ENCODE measurements at regions not wholly inside any gene's neighbourhood (a gene's known extent, or its start where the extent isn't known, plus 50 kb on each side); places are given as distances from the start of the nearest gene placed in this dataset.

- TF ChIP-seq, protein P1, sequence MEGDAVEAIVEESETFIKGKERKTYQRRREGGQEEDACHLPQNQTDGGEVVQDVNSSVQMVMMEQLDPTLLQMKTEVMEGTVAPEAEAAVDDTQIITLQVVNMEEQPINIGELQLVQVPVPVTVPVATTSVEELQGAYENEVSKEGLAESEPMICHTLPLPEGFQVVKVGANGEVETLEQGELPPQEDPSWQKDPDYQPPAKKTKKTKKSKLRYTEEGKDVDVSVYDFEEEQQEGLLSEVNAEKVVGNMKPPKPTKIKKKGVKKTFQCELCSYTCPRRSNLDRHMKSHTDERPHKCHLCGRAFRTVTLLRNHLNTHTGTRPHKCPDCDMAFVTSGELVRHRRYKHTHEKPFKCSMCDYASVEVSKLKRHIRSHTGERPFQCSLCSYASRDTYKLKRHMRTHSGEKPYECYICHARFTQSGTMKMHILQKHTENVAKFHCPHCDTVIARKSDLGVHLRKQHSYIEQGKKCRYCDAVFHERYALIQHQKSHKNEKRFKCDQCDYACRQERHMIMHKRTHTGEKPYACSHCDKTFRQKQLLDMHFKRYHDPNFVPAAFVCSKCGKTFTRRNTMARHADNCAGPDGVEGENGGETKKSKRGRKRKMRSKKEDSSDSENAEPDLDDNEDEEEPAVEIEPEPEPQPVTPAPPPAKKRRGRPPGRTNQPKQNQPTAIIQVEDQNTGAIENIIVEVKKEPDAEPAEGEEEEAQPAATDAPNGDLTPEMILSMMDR (IDR thresholded peaks at IDR 0.05) = no peak
- no peaks in the 10 kb centered on the region for H3K27me3 ChIP-seq (ENCODE audit: control insufficient read depth, insufficient read depth, low read length)
- H3K36me3 ChIP-seq (ENCODE audit: control insufficient read depth, insufficient read depth, low read length) = no peaks in the 10 kb centered on the region
- H3K9ac ChIP-seq = no peak overlapping the region
- no peak overlapping the region for H2AFZ ChIP-seq
- no peak overlapping the region for H3K27ac ChIP-seq
- no peaks in the 10 kb centered on the region for H3K9me3 ChIP-seq (ENCODE audit: control insufficient read depth, low read length)
- no peaks in the 10 kb centered on the region for H3K4me1 ChIP-seq
- no peaks in the 10 kb centered on the region for H3K79me2 ChIP-seq
- H3K4me3 ChIP-seq (ENCODE audit: low read depth, low read length) = no peak overlapping the region
- no peak overlapping the region for H3K4me2 ChIP-seq (ENCODE audit: low read length)
Measured at GRCh38 chr16:51306116-51306515, 155.0 kb upstream of the SALL1 start.

DNA sequence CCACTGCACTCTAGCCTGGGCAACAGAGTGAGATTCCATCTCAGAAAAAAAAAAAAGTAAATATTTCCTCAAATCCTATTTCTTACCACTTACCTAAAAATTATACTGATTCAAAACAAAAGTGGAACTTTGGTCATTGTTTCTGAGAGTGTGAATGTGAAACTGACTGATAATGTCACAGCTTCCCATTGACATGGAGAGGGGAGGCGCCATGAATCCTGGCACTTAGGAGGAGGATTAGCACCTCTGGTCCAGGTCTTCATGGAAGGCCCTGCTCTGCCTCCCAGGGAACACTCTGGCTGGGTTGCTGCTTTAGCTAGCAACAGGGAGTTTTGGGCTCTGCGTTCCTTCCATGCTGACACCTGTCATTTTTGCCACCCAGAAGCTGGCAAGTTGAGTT, 154.3 kb upstream of the SALL1 start:
- Histone ChIP-seq H3K36me3 (ENCODE audit: control insufficient read depth, insufficient read depth, low read length) (no peaks in the 10 kb centered on the region), H3K27me3 (ENCODE audit: control insufficient read depth, insufficient read depth, low read length) (no peaks in the 10 kb centered on the region), H3K79me2 (no peaks in the 10 kb centered on the region), H3K4me2 (ENCODE audit: low read length) (no peak overlapping the region), H3K4me3 (ENCODE audit: low read depth, low read length) (no peak overlapping the region), H3K4me1 (no peaks in the 10 kb centered on the region), H3K9me3 (ENCODE audit: control insufficient read depth, low read length) (no peaks in the 10 kb centered on the region), H2AFZ (no peak overlapping the region), H3K27ac (no peak overlapping the region), H3K9ac (no peak overlapping the region)
- TF ChIP-seq, protein P1 (IDR thresholded peaks at IDR 0.05) = no peak

- no peak overlapping the region for H3K27ac ChIP-seq
- no peaks in the 10 kb centered on the region for H3K79me2 ChIP-seq
- H3K27me3 ChIP-seq (ENCODE audit: control insufficient read depth, insufficient read depth, low read length) = no peaks in the 10 kb centered on the region
- H2AFZ ChIP-seq = no peak overlapping the region
- TF ChIP-seq, protein P1 (IDR thresholded peaks at IDR 0.05) = no peak
- no peaks in the 10 kb centered on the region for H3K36me3 ChIP-seq (ENCODE audit: control insufficient read depth, insufficient read depth, low read length)
- no peak overlapping the region for H3K4me2 ChIP-seq (ENCODE audit: low read length)
- H3K9ac ChIP-seq = no peak overlapping the region
- no peak overlapping the region for H3K4me3 ChIP-seq (ENCODE audit: low read depth, low read length)
- no peaks in the 10 kb centered on the region for H3K9me3 ChIP-seq (ENCODE audit: control insufficient read depth, low read length)
- H3K4me1 ChIP-seq = no peaks in the 10 kb centered on the region
Measured at GRCh38 chr16:51302042-51302441, 151.0 kb upstream of the SALL1 start.

DNA sequence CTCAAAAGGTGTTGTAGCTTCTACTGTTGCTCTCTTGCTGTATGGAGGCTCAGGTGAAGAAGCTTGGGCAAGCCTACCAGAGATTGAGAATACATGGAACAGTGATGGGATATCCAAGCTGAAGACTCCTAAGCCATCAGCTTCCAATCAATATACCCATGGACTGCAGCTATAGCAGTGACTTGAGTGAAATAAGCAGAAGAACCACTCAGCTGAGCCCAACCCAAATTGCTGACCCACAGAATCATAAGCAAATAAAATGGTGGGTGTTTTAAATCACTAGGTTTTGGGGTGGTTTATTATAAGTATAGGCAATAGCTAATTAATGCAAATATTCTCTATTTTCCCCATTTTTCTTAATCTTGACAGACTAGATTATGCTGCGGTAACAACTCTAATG, 147.7 kb upstream of the SALL1 start:
- Histone ChIP-seq H3K4me2 (ENCODE audit: low read length) (no peak overlapping the region), H3K9ac (no peak overlapping the region), H3K4me1 (no peaks in the 10 kb centered on the region), H3K9me3 (ENCODE audit: control insufficient read depth, low read length) (no peaks in the 10 kb centered on the region), H3K27ac (no peak overlapping the region), H3K79me2 (no peaks in the 10 kb centered on the region), H2AFZ (no peak overlapping the region), H3K36me3 (ENCODE audit: control insufficient read depth, insufficient read depth, low read length) (no peaks in the 10 kb centered on the region), H3K27me3 (ENCODE audit: control insufficient read depth, insufficient read depth, low read length) (no peaks in the 10 kb centered on the region), H3K4me3 (ENCODE audit: low read depth, low read length) (no peak overlapping the region)
- TF ChIP-seq, protein P1 (IDR thresholded peaks at IDR 0.05) = no peak

DNA sequence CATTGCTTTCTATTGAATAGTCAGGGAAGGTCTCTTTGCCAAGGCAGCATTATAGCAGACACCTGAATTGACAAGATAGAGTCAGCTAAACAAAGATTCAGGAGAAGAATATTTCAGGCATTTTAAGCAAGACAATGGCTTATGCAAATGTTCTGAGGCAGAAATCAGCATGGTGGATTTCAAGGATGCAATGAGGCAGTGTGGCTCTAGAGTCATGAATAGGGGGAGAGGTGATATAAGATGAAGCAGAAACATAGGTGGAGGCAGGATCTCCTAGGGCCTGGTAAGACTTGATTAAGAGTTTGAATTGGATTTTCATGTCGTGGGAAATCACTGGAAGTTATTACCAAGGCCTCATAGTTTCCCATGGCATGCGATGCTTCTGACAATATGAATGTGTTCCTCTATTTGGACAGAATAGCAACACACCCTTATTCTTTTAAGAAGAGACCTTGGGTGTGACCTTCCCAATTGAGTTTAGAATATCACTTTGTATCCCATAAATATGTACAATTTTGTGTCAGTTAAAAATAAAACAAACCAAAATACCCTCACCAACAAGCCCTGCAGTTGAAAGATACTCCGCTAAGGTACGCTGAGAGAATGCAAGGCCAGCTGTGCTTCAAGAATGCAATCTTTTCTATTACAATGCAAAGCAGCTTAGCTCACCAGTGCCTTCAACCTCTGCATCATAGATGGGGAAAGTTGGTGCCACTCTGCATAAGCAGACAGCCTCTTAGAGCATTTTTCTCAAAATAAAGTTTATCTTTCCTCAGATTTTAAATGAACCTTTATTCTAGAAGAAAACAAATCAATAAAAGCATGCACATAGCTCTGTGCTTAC, 139.6 kb upstream of the SALL1 start:
- Histone ChIP-seq H2AFZ (no peak overlapping the region), H3K4me1 (no peaks in the 10 kb centered on the region), H3K27me3 (ENCODE audit: control insufficient read depth, insufficient read depth, low read length) (no peaks in the 10 kb centered on the region), H3K36me3 (ENCODE audit: control insufficient read depth, insufficient read depth, low read length) (no peaks in the 10 kb centered on the region), H3K9ac (no peak overlapping the region), H3K4me3 (ENCODE audit: low read depth, low read length) (no peak overlapping the region), H3K79me2 (no peaks in the 10 kb centered on the region), H3K9me3 (ENCODE audit: control insufficient read depth, low read length) (no peaks in the 10 kb centered on the region), H3K4me2 (ENCODE audit: low read length) (no peak overlapping the region), H3K27ac (no peak overlapping the region)
- TF ChIP-seq, protein P1 (IDR thresholded peaks at IDR 0.05) = no peak
